Inflammatory macrophage treated with lipopolysaccharide for 1 hour (primary cell): ENCODE measurements at regions not wholly inside any gene's neighbourhood (a gene's known extent, or its start where the extent isn't known, plus 50 kb on each side); places are given as distances from the start of the nearest gene placed in this dataset.
"Not testable (repeated sequence)": the region's sequence is repeated elsewhere in the genome, so short reads cannot be mapped to it uniquely, and the experiment has no call there.

Experiments used
- DNase-seq, 2 donors: peaks; one replicate each; pipeline ENCODE4 v3.0.0-alpha.2; 2020 to 2022

DNA sequence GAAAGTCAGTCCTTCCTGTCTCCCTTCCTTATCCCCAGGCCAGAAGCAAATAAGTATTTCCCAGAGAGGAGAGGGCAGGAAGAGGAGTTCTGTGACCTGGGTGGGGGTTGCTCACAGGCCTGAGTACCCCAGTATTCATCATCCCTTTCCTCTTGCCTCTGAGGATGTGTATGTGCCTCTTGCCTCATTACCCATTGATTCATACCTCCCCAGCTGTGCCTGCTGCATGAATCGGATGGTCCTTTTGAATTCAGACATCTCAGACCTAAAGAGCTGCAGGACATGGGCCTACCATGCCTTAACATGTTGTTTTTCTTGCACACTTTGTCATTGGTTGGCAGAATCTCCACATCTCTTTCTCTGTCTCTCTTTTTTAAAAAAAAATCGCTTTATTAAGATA is 112.8 kb upstream of the SHB start:
- no peak for DNase-seq

DNA sequence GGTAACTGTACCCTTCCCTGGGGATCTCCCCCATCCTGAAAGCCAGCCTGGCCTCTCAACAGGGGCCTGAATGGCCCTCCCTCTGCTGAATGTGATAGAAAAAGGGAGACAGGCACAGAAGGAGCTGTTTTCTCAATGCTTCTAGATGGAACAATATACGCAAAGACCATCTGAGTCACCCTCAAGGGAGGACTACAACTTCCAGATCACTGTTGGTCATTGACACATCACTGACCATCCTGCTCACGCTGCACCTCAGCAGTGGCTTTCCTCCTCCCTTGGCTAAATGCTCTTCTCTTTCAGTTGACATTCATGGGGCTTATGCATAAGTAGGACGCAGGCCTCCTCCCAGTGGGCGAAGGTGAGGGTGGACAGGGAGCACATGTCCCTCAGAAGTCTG is 112.2 kb upstream of the SHB start:
- no peak for DNase-seq

DNA sequence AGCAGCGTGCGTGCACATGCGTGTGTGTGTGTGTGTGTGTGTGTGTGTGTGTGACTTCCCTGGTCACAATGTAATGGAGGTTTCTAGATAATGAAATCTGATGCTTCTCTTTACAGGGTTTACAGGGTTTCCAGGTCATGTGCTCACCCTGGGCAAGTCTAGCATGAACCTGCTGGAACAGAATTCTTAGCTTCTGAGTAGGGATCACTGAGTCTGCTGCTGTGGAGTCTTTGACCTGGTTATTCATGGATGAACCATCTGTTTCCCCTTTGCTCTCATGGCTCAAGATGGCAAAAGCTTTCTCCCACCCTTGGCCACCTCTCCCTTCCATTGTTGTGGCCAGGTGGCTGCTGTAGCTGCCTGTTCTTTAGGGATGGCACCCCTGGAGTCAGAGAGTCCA is 111.6 kb upstream of the SHB start:
- no peak for DNase-seq

DNA sequence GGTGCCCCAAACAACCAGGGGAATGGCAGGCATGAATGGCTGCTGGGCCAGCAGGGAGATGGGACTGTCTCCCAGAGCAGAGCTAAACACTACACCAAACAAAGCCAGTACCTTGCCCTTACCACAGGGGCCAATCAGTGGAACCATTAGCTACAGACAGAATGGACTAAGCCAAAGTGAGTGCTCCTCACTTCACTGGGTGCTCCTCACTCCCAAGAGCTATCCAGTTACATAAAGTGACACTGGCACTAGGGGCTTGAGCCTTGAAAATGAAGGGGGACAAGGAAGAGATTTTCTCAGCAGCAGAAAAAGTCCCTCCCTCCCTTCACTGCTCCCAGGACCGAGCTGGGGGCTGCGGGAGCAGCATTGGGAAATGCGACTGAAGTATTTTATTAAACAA is 110.9 kb upstream of the SHB start:
- no peak for DNase-seq

DNA sequence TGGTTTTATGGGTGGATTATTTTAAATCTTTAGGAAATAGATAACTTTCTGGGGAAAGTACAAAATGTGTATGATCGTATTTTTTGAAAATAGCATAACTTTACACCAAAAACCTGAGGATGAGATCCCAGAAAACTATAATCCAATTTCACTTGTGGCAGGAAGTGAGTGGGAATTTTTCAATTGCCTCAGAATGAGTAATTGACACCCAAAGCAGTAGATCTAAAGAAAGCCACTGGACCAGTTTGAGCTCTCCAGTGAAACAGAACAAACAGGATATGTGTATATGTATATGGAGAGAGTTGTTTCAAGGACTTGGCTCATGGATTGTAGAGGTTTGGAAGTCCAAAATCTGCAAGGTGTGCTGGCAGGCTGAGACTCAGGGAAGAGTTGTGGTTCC is 109.2 kb upstream of the SHB start:
- DNase-seq = peak; percentile 69 to 80

DNA sequence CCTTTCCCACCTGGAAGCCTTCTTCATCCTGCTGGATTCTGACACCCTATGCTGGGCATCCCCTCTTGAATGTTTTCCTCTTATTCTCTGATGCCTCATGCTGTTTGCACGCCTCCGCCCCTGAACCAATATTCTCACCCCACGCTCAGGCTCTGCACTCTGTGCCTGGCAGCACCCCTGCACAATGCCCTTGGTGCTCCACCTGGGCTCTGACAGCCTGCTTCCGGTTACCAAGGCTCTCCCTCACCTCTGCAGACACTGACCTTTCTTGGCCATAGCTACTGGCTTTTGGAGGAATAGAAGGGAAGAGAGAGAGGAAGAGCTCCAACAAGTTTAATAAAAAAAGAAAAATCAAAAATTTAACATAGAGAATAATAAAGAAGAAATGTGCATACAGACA is 108.7 kb upstream of the SHB start:
- no peak for DNase-seq

DNA sequence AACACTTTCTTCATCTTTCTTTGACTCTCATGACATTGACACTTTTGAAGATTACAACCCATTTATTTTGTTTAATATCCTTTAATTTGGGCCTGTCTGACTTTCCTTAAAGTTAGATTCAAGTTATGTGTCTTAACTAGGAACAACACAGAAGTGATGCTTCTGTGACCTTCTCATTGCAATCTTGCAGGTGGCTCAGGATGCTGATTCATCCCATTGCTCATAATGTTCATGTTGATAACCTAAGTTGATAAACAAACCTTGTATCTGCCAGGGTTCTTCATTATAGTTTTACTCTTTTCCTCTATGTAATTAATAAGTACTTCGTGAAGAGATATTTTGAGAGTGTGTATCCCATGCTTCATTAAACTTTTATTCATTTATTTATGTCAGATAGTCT is 107.2 kb upstream of the SHB start:
- DNase-seq = no peak

DNA sequence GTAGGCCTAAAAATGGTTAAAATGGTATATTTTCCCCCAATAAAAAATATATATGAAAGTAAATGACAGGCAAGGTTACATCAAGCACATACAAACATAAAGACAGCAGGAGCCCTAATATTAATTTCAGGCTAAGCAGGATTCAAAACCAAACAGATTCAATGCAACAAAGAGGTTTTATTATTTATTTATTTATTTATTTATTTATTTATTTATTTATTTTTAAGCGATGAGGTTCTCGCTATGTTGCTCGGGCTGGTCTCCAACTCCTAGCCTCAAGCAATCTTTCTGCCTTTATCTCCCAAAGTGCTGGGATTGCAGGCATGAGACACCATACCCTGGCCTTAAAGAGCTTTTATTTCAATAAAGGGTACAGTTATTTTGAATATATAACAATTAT is 106.4 kb upstream of the SHB start:
- no peak for DNase-seq

DNA sequence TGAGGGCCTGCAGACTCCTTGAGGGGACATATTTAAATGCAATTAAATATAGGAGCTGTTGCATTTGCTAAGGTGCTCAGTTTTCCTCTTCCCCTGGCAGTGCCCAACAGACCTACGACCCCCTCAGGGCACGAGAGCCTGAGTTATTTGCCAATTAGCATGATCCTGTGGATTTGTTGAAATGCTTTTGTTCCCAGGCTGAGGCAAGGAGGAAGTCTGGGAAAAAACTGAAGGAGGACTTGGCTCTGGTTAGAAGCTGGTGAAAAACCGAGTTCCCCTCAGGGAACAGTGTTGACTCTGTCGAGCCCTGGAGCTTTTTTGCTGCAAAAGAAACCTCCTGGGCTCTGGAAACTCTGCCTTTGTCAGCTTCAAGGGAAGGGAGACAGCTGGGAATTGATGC is 103.6 kb upstream of the SHB start:
- DNase-seq = no peak

DNA sequence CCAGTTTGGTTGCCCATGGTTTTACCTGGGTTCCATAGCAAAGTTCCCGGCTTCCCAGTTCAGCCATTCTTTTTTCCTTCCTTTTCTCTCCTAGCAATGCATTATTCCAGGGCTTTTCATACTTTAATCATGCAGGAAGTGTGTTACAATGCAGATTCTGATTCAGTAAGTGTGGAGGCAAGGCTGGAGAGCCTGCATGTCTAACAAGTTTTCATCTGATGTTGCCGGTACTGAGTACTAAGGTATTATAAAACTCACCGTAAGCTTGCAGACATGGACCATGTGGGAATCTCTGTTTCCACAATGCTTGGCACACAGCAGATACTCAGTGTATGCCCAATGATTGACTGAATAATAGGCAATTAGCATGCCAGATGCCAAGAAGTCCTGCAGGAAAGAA is 102.9 kb upstream of the SHB start:
- no peak for DNase-seq

DNA sequence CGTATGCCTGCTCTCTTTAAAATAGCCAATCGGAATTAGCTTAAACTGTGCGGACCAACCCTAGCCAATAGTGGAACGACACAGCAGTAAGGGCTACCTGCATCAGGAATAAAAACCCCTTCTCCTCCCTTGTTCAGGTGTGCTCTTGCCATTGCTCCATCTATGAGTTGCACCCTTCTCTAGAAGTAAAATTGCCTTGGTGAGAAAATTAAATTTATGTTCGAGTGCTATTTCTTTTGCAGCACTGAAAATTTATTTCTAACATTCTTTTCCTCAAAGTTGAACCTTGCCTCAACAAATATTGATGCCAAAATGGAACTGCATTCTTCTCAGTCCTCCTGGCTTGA is 102.5 kb upstream of the SHB start:
- DNase-seq = no peak

DNA sequence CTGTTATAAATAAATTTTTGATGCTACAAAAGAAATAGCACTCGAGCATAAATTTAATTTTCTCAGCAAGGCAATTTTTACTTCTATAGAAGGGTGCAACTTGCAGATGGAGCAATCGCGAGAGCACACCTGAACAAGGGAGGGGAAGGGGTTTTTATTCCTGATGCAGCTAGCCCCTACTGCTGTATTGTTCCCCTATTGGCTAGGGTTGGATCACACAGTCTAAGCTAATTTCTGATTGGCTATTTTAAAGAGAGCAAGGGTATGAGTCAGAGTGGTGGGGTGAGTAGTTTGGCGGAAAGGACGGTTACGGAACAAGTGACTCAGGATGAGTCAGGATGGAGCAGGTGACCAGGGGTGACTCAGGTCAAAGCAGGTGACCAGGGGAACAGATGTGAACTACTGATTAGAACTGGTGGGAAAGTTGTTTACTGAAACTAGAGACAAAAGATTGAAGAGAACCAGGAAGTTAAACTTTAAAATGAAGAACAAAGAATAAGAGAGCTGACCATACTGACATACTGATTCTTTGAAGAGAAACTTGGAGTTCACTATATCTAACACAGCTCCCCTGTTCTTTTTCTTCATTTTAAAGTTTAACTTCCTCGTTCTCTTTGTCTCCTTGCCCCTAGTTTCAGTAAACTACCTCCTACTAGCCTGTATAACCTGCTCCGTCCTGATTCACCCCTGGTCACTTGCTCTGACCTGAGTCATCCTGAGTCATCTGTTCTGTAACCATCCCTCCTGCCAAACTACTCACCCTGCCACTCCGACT is 101.9 kb upstream of the SHB start:
- peak in 1 of 2 donors; percentile 9 for DNase-seq

DNA sequence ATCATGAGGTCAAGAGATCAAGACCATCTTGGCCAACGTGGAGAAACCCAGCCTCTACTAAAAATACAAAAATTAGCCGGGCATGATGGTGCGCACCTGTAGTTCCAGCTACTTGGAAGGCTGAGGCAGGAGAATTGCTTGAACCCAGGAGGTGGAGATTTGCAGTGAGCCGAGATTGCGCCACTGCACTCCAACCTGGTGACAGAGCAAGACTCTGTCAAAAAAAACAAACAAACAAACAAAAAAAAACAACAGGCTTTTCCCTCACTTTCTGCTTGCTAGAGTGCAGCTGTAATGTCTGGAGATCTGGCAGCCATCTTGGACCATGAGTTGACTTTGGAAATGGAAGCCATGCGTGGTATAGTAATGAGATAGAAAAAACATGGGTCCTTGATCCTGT is 101.1 kb upstream of the SHB start:
- not testable (repeated sequence) for DNase-seq

DNA sequence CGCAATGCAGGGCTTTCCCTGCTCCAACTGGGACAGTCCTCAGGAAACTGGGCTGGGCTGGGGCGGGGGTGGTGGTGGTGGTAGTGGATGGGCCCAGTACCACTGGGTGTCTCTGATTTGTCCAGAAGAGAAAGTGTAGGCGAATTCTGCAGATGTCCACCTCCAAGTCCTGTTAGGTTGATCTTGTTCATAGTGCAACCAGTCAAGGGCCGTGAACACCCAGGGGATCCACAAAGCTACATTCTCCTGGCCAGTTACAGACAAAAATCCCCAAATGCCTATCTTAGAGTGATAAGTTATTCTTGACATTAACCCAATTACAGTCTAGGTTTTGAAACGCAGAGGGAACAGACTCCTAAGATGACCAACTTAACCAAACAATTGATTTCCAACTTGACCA is 97.5 kb upstream of the SHB start:
- peak in 1 of 2 donors; percentile 43 for DNase-seq

DNA sequence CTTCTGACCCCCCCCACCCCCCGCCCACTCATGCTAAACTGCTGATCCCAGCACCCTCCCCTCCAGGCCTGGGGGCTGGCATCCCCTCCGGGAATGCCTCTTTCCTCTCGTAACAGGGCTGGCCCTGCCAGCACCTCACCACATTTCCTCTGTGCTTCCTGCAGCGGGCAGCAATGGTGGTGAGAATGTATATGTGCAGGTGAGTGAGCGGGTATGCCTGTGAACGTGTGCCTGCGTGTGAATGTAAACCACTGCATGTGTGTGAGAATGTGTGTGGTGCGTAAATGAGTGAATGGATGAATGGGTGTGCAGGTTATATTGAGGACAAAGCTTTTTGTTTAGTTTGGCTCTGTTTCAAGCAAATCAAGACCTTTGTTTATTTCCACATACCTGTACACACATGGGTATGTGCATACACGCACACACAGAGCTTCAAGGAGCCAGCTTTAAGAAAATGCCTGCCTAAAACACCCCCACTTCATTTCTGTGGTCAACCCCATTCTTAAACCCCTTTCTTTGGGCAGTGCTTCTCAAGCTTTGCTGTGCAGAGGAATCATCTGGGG is 95.7 kb upstream of the SHB start:
- DNase-seq = no peak

DNA sequence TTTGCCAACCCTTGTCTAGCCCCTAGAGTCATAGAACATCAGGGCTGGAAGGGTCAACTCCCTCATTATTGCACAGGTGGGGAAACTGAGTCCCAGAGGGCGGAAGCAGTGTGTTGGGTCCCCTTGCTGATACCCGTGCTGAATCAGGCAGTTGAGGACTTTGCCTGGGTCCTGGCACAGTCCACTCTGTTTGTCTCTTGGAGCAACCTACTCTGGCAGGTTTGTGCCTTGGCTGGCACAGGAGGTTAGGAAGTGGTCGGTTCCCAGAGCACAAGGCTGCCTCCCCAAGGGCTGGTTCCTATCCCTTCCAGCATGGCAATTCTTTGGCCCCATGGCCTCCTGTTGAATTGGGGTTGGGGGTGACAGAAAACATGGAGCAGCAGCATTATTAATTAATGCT is 94.5 kb upstream of the SHB start:
- no peak for DNase-seq

DNA sequence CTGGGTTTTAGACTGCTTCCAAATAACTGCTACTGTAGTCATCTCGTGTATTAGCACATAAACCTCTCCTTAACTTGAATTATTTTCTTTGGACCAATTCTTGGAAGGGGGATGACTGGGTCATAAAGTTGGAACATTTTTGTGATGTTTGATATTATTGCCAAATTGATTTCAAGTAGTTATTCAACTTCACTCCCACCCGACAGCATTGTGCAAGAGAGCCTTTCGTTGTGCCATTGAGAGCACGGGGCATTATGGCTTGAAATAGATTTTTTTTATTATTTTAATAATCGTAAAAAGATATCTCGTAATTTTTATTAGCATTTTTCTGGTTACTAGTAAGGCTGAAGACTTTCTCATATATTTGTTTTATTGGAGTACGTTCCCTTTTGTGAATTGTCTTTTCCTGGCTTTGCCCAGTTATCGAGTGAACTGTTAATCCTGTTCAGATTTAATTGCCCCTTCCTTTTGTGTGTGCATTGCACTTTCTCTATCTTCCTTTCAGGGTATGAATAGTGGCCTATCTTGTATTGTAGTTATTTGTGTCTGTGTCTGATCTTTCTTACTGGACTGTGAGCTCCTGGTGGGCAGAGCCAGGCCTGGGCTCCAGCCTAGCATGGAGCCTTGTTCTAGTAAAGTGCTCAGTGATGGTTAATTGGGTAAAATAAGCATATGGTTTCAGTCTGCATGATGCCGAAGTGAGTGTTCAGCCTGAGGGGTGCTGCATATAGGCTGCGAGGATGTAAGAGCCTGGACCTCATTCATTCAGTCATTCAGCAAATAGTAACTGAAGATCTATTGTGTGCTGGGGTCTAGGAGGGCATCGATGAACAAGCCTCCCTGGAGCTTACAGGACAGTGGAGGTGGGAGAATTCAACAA is 93.5 kb upstream of the SHB start:
- DNase-seq = no peak

DNA sequence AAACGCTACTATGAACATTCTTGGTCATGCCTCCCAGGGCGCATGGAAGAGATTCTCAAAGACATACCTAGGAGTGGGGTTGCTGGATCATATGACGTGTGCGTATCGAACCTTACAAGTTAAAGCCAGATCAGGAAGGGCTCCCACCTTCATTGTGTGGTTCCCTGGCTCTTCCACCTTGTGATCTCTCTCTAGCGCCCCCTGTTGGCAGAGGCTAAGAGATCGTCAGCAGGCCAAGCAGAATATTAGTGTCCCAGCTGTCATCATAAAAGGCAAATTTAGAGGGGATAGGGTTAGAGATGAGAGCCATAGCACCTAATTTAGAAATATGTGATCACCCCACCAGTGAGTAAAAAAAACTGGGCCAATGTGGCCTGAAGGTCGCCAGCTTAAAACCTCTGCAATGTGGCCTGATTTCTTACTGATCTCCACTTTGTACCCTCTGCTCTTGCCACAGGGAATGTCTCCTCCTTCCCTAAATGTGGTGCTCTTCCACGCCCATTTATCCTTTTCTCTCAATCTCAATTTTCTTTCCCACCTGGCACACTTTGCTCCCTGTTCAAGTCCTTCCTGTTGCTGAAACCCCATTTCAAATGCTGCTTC is 91.7 kb upstream of the SHB start:
- DNase-seq = peak; percentile 28 to 76

DNA sequence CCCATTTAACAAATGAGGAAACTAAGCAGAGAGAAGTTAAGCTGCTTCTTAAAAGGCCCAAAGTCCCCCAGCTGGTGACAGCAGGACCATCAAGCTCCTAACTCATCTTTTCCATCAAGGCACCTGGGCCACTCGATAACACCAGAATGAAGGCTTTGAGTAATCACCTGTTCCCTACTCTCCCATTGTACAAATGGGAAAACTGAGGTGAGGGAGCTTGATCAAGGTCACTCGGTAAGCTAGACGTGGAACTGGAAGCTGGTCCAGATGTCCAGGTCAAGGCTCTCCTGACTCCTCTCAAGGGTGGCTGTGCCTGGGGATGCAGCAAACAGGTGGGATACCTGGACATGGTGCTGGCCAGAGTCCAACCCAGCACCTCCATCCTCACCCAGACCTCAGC is 90.6 kb upstream of the SHB start:
- no peak for DNase-seq

DNA sequence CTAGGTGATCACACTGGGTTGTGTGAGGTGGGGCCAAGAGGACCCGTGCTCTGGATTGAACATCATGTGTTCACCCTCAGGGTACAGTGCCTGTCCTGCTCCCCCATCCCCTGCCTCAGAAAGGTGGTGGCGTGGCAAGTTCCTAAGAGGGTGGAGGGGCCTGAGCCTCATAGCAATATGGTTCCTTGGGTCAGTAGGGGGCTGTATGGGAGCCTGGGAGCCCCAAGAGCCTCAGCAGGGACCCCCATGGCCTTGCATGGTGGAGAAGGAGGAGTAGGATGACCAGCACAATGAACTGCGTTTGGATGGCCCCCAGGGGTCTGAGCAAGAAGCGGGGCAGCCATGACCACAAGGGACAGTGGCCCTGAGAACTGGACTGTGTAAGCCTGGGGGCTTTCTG is 89.6 kb upstream of the SHB start:
- no peak for DNase-seq

DNA sequence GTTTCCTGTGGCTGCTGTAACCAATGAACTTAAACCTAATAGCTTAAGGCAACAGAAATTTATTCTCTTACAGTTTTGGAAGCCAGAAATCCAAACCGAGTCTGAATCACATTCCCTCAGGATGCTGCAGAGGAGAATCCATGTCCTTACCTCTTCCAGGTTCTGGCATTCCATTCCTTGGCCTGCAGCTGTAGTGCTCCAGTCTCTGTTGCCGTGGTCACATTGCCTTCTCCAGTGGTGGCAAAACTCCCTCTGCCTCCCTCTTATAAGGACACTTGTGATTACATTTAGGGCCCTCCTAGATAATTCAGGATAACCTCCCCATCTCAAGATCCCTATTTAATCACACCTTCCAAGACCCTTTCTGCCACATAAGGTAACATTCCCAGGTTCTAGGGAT is 88.7 kb upstream of the SHB start:
- no peak for DNase-seq

DNA sequence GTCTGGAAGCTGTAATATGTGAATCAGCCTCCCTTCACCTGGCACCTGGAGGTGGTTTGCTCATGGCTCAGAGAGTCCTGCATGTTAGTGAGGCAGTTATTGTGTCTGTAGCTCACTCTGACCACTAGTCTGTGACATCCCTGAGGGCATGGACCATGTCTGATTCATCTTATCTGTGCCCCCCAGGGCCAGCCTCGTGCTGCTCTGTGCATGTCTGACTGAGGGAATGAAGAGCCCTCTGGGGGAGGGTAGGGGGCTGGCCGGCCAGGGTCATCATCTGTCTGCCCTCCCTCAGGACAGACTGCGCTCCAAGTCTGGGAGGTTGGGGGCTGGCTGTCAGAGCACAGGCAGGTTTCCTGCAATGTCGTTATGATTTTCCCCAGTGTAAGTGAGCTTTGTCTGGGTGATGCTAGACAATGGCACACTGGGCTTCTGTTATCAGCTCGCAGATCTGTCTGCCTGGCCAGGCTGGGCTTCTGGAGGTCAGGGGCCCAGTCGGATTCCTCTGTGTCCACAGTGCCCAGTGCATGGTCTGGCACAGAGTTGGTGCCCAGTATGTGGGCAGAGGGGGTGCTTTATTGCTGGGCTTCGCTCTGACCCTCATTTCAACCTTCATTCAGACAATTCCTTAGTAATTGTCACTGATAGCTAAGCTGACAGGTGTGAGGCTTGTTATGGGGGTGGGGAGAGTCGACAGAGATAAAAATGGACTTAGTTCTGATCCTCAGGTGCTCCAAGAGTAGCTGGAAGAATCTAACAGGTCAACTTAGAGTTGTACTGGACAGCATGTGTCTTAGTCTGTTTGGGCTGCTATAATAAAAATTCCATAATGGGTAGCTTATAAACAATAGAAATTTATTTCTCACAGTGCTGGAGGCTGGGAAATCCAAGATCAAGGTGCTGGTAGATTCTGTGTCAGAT is 85.7 kb upstream of the SHB start:
- no peak for DNase-seq

DNA sequence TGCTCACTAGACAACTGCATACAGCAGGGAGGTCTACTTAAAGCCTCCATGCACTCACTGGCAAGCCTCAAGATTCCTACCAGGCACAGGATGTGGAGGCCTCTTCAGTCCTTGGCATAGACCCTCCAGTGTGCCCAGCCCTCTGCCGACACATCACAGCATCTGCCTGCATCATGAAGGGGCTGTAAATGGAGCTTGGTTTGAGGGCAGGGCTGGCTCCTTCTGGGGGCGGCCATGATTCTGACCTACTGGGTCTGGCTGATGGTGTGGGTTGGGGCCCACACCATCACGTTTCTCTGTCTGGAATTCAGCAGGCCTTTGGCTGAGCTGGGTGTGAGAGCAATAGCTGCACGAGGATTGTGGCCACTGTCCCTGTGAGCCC is 84.9 kb upstream of the SHB start:
- DNase-seq = no peak
